ENCODE measurements at regions not wholly inside any gene's neighbourhood (a gene's known extent, or its start where the extent isn't known, plus 50 kb on each side); places are given as distances from the start of the nearest gene placed in this dataset.

DNA sequence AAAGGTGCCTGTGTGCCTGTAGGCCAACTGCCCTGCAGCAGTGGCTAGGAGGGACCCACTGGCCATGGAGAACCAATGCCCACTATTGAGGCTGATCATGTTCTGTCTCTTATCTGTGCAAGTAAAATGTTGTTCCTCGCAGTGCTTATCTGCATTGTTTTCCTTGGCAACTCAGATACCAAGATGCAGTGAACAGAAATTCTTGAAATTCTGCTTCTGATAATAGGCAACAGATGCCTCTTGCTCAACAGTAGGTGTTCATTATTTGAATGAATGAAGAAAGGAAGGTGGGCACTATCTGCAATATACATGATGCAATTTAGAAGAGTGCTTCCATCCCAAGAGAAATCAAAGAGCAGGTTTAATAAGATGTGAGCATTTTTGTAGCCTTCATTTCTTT lies 232.2 kb downstream of the NUAK1 start:
- DNase-seq, result no peak

- no peak for DNase-seq
These were observed 230.8 kb downstream of the NUAK1 start for GRCh38 chr12:105907982-105908381.

- DNase-seq, result no peak
These were observed 228.7 kb downstream of the NUAK1 start for GRCh38 chr12:105910030-105910429.

- no peak for DNase-seq
These were observed 226.8 kb downstream of the NUAK1 start for GRCh38 chr12:105911966-105912365.

DNA sequence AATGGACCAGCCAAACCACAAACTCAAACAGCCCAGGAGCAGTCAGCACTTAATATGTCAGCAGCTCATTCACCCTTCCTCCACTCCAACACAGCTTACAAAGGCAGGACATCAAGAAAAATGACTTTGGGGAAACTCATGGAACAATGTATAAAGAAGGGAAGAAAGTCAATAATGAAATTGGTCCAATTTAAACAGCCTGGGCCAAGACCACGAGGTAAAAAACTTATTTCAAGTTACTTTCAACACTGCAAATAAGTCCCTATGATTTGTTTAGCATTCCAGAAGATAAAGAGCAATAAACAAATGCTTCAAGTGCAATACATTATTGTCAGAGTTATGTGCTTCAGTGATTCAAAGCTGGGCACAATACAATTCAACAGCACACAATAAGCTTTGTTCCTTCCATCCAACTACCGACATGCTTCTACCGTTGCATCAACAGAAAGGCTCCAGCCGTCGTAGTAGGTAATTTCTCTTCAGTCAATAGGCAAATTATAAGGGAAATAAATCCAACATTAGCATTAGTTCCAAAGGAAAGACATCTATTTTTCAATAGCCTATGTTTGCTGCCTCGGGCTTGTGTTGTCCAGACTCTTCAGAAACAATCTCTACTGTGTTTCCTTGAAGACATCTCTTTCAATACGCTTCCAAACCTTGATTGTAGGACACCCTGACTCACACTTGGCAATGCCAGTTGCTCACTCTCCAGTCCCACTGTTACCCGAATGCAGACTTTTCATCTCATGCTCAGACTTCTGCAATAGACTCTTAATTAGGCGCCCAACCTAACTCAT lies 225.7 kb downstream of the NUAK1 start:
- no peak for DNase-seq

GRCh38 chr12:105915997-105916759 lies 222.6 kb downstream of the NUAK1 start:
- DNase-seq, result no peak

DNA sequence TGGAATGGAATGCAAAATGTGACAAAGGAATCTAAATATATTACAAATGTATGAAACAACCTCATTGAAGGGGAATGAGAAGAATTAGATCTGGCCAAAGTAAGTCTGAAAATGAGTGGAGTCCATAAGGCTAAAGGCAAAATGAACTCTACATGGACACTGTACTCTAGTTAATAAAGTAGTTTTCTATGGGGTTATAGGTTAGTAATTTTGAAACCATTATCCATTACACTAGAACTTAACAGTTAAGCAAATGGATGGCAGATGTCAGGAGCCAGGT lies 222.1 kb downstream of the NUAK1 start:
- DNase-seq, result no peak

GRCh38 chr12:105920161-105920684 lies 218.5 kb downstream of the NUAK1 start:
- no peak for DNase-seq

GRCh38 chr12:105921055-105921454 lies 217.7 kb downstream of the NUAK1 start:
- DNase-seq, result no peak

DNA sequence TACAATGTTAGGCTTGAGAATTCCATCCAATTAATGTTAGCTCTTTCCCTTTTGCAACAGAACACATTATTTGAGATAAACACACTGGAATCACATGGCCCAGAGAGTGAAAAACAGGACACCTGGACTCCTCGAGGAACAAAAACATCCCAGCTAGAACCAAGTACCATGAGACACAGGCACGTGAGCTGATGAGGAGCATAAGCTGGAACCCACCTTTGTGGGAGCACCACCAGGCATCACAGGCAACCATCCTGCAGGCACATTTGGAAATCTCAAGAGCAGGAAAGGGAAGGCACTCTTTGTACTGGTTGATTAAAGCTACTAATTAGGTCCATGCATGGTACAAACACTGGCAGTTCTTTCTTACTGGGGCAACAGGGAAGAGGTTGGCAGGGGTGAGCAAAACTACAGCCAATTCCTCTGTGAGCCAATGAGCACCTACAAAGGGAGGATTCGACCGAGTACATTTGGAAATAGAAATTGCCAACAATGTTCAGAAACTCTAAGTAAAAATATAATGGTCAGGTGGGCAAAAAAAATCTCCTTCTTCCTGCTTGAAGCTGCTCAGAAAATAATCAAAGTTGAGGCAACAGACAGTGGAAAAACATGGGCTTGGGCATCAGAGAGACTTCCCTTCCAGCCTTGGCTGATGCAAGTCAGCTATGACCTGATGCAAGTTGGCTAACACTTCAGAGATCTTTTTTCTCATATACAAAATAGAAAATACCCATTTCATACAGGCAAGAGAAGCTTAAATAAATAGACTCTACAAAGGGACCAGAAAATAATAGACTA lies 216.7 kb downstream of the NUAK1 start:
- DNase-seq, result no peak

GRCh38 chr12:105922670-105923102 lies 216.1 kb downstream of the NUAK1 start:
- DNase-seq, result no peak

DNA sequence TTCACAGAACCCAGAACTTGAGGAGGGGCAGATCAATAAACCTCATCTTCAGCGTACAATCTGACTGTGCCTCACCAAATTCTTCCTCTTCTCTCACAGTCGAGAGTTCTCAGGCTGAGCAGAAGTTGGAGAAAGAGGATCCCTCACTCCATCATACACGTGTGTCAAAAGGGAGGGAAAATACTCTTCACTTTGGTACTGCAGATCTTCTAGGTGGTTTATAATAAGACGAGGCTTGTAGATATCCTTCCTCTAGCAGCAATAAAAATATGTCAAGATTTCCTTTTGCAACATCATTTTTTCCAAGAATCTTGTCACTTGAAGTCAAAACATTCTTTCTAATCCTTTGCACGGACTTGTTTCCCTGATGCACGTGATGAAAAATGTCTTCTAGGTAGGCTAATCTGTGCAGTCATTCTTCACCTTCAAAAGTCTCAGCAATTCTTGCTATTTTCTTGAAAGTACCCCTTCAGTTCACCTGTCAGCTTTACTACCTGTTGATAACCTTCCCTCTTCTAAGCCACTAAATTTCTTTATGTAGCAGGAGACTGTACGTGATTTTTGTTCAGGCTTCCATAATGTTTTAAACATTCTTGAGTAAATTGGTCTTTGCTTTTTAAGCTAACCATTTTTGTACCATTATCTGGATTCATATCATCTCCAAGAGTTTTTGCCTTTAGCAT lies 214.1 kb downstream of the NUAK1 start:
- DNase-seq, result no peak

GRCh38 chr12:105927564-105927963 lies 211.2 kb downstream of the NUAK1 start:
- no peak for DNase-seq

- no peak for DNase-seq
These were observed 210.3 kb downstream of the NUAK1 start for GRCh38 chr12:105928436-105928835.

- no peak for DNase-seq
These were observed 209.6 kb downstream of the NUAK1 start for GRCh38 chr12:105929192-105929591.

DNA sequence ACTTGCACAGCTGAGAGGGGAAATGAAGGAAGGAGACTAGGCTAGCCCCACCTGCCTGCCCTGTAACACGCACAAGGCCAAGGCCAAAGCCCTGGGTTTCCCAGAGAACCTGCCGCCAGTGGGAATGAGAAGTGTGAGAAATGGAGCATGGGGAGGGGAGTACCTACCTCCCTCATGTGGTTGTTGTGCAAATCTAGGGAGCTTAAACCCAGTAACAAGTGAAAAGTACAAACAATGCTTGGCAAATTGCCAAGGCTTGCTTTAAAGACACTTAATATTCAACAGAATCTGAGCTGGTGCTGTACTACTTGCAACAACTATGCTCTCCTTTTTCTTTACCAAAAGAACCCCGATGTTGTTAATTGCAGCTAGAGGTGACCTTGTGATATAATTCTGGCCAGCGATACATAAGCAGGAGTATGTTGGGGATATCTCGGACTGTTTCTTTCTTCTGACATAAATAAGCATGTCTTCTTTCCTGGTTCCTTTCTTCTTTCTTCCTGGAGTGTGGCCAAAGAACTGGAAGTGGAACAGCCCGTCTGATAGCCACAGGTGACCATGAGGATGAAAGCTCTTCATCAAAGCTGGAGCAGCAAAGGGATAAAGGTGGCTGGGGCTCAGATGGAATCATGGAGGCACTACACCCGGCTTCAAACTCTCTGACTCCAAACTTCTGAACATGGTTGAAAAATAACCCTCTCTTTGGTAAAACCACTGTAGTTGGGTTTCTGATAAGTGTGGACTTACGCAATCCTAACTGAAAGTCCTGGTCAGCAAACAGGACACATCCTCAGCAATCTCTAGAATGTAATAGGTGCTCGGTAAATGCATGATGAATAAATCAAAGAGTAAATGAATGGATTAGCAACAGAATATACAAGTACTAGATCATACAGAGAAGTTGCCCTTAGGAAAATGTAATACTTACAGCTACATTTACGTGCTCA lies 207.9 kb downstream of the NUAK1 start:
- no peak for DNase-seq

GRCh38 chr12:105931762-105932570 lies 206.8 kb downstream of the NUAK1 start:
- DNase-seq, result no peak

DNA sequence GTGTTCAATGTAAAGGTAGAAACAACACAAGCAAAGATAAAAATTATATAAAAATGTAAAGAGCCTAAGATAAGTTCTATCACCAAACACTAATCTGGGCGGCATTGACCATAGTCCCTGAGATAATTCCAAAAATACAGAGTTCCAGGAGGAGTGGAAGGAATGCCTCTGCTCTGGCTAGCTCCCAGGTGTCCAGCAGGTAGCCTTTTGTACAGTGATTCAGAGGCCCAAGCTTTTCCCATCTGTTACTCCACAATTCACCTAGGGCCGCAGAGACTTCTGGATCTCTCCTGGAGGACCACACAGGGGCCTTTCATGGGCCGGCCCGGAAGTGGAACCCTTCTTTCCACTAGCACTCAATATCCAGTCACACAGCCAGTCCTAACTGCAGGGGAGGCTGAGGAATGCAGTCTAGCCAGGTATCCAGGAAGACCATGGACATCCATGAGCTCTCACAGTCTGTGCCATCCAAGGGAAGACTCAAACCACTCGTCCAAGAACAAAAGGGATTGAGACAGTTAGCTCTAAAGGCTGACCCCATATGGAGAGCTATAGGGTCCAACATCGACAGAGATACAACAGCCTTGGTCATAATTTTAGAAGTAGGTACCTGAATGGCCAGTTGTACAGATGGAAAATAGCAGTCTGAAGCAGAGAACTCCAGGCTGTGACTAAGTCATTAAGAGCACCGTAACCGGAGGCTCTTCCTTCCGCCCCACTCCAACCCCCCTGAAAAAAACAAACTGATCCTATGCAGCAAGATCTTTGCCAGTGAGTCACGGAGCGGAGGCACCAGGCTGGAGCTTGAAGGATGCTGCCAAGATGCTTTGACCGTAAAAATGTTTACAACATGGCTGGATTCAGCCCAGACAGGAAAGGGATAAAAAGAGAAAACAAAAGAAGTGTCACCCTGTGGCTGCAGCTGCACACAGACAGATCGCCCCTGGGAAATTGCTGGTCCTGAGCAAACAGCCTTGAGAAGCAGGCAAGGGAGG lies 204.8 kb downstream of the NUAK1 start:
- no peak for DNase-seq

GRCh38 chr12:105935106-105935505 lies 203.6 kb downstream of the NUAK1 start:
- no peak for DNase-seq

Data from NCI-H748 treated with DMSO at 0.1 percent for 48 hours (cell line).